Cardiac muscle cell (in vitro differentiated cells and primary cell): ENCODE measurements at regions not wholly inside any gene's neighbourhood (a gene's known extent, or its start where the extent isn't known, plus 50 kb on each side); places are given as distances from the start of the nearest gene placed in this dataset.

Experiments used
- DNase-seq, 2 donors: peaks; one replicate each; pipeline versions ENCODE4 v3.0.0 to v3.0.0-alpha.2; 2010 to 2017; ENCODE audit warnings: low read depth in 1 of 2, low spot score in 1 of 2
- H3K27ac ChIP-seq: fragments of 200-600 bp; sonication (generic); 2 replicates; pipeline ENCODE4 v1.5.1; 2016
- H3K27me3 ChIP-seq: fragments of 200-600 bp; sonication (generic); 2 replicates; pipeline ENCODE4 v1.6.0; 2016; ENCODE audit warnings: control low read depth
- H3K36me3 ChIP-seq: fragments of 200-600 bp; sonication (generic); 2 replicates; pipeline ENCODE4 v1.5.1; 2016; ENCODE audit warnings: control low read depth
- H3K4me1 ChIP-seq: fragments of 200-600 bp; sonication (generic); 2 replicates; pipeline ENCODE4 v1.8.1; 2017; ENCODE audit warnings: low read depth, mild to moderate bottlenecking, mixed run types
- H3K4me3 ChIP-seq: fragments of 200-600 bp; sonication (generic); 2 replicates; pipeline ENCODE4 v1.5.1; 2016; ENCODE audit warnings: mild to moderate bottlenecking
- H3K9me3 ChIP-seq: fragments of 200-600 bp; sonication (generic); 2 replicates; pipeline ENCODE4 v1.5.1; 2017; ENCODE audit warnings: low read depth, mild to moderate bottlenecking, control low read depth
- CTCF ChIP-seq: IDR thresholded peaks from 2 replicates; pipeline ENCODE4 v1.5.1; 2012; ENCODE audit warnings: low read depth, mild to moderate bottlenecking, low read length

GRCh38 chr9:8133606-8134005 lies 334.0 kb upstream of the DMAC1 start:
- Histone ChIP-seq H3K9me3 (no peaks in the 10 kb centered on the region), H3K36me3 (no peaks in the 10 kb centered on the region), H3K4me3 (no peak overlapping the region), H3K27me3 (no peaks in the 10 kb centered on the region), H3K4me1 (no peaks in the 10 kb centered on the region), H3K27ac (no peak overlapping the region)
- no peak for DNase-seq
- TF ChIP-seq CTCF = no peak

- Histone ChIP-seq H3K9me3 (no peaks in the 10 kb centered on the region), H3K4me1 (no peaks in the 10 kb centered on the region), H3K27me3 (no peaks in the 10 kb centered on the region), H3K27ac (no peak overlapping the region), H3K4me3 (no peak overlapping the region), H3K36me3 (no peaks in the 10 kb centered on the region)
- no peak for DNase-seq
- TF ChIP-seq CTCF = no peak
Observed at GRCh38 chr9:8115570-8115969, 316.0 kb upstream of the DMAC1 start.

- Histone ChIP-seq H3K4me1 (no peaks in the 10 kb centered on the region), H3K27ac (no peak overlapping the region), H3K9me3 (no peaks in the 10 kb centered on the region), H3K4me3 (no peak overlapping the region), H3K27me3 (no peaks in the 10 kb centered on the region), H3K36me3 (no peaks in the 10 kb centered on the region)
- TF ChIP-seq CTCF = no peak
- DNase-seq = no peak
Observed at GRCh38 chr9:8114826-8115225, 315.2 kb upstream of the DMAC1 start.

- Histone ChIP-seq H3K27me3 (no peaks in the 10 kb centered on the region), H3K27ac (no peak overlapping the region), H3K36me3 (no peaks in the 10 kb centered on the region), H3K4me1 (no peaks in the 10 kb centered on the region), H3K9me3 (no peaks in the 10 kb centered on the region), H3K4me3 (no peak overlapping the region)
- no peak for TF ChIP-seq CTCF
- no peak for DNase-seq
Observed at GRCh38 chr9:8106362-8106761, 306.8 kb upstream of the DMAC1 start.

- Histone ChIP-seq H3K4me3 (no peak overlapping the region), H3K27me3 (no peaks in the 10 kb centered on the region), H3K27ac (no peak overlapping the region), H3K9me3 (no peaks in the 10 kb centered on the region), H3K36me3 (no peaks in the 10 kb centered on the region), H3K4me1 (no peaks in the 10 kb centered on the region)
- no peak for TF ChIP-seq CTCF
- DNase-seq = no peak
Observed at GRCh38 chr9:8101607-8102006, 302.0 kb upstream of the DMAC1 start.

GRCh38 chr9:8096091-8096490 lies 296.5 kb upstream of the DMAC1 start:
- no peak for TF ChIP-seq CTCF

More at GRCh38 chr9:8096091-8096490, 296.5 kb upstream of the DMAC1 start:
- Histone ChIP-seq H3K9me3 (no peaks in the 10 kb centered on the region), H3K4me1 (no peaks in the 10 kb centered on the region), H3K36me3 (no peaks in the 10 kb centered on the region), H3K27ac (no peak overlapping the region), H3K27me3 (no peaks in the 10 kb centered on the region), H3K4me3 (no peak overlapping the region)
- DNase-seq = no peak
